SK-N-SH (cell line): ENCODE measurements at regions not wholly inside any gene's neighbourhood (a gene's known extent, or its start where the extent isn't known, plus 50 kb on each side); places are given as distances from the start of the nearest gene placed in this dataset.

ENCODE experiments used
- CTCF ChIA-PET: fragments of 300-600, 350-600 bp; formaldehyde crosslinking; extraction: SDS; loops from one replicate; lab custom pipeline; 2021; lab: Yijun Ruan, JAX
- POLR2A ChIA-PET: fragments of 350-600 bp; sonication (Branson Sonifier 250); formaldehyde crosslinking; extraction: SDS; loops from one replicate; lab custom pipeline; 2020; ENCODE audit warnings: antibody characterized with exemption, inconsistent platforms; lab: Yijun Ruan, JAX
- DNase-seq: peaks from one replicate; pipeline ENCODE4 v3.0.0; 2012
- H2AFZ ChIP-seq: fragments of 200-600 bp; sonication (generic); 2 replicates; pipeline ENCODE4 v1.8.1; 2016; ENCODE audit warnings: antibody characterized with exemption, mild to moderate bottlenecking, low read depth
- H3F3A ChIP-seq: fragments of 200-600 bp; sonication (generic); replicated peaks from 2 replicates; pipeline ENCODE3; 2016; ENCODE audit warnings: antibody characterized with exemption, mild to moderate bottlenecking; ENCODE audit not compliant: insufficient read depth
- H3K27ac ChIP-seq, 2 experiments: fragments of 200-500 bp in 1 of 2; fragments of 200-600 bp in 1 of 2; sonication (Bioruptor generic) in 1 of 2; sonication (generic), shearing (Covaris generic) in 1 of 2; 2 replicates each; pipeline versions ENCODE4 v1.5.1 to v1.6.1; 2014 to 2016; ENCODE audit warnings: low read depth in 2 of 2, inconsistent platforms in 1 of 2, low read length in 1 of 2, mild to moderate bottlenecking in 1 of 2, mixed read lengths in 1 of 2
- H3K27me3 ChIP-seq: fragments of 200-600 bp; sonication (generic), shearing (Covaris generic); 2 replicates; pipeline ENCODE4 v1.6.1; 2016; ENCODE audit warnings: mixed run types; ENCODE audit not compliant: insufficient read depth
- H3K36me3 ChIP-seq, 2 experiments: fragments of 200-500 bp in 1 of 2; fragments of 200-600 bp in 1 of 2; sonication (Bioruptor generic) in 1 of 2; sonication (generic) in 1 of 2; replicated peaks in 1 of 2; 2 replicates each; pipeline versions ENCODE3 to v1.5.1; 2014 to 2016; ENCODE audit warnings: low read length in 1 of 2, mild to moderate bottlenecking in 1 of 2; ENCODE audit not compliant: insufficient read depth in 2 of 2, control insufficient read depth in 1 of 2
- H3K4me1 ChIP-seq, 2 experiments: fragments of 200-500 bp in 1 of 2; fragments of 200-600 bp in 1 of 2; sonication (Bioruptor generic) in 1 of 2; sonication (generic), shearing (Covaris generic) in 1 of 2; 2 replicates each; pipeline versions ENCODE4 v1.5.1 to v1.6.1; 2014 to 2016; ENCODE audit warnings: low read depth in 1 of 2, low read length in 1 of 2, mixed run types in 1 of 2; ENCODE audit not compliant: insufficient read depth in 2 of 2, control insufficient read depth in 1 of 2
- H3K4me2 ChIP-seq: fragments of 200-600 bp; sonication (generic), shearing (Covaris generic); 2 replicates; pipeline ENCODE4 v1.6.1; 2017; ENCODE audit warnings: mixed run types
- H3K4me3 ChIP-seq, 2 experiments: fragments of 200-500 bp in 1 of 2; fragments of 200-600 bp in 1 of 2; sonication (Bioruptor generic) in 1 of 2; sonication (generic), shearing (Covaris generic) in 1 of 2; 2 replicates each; pipeline versions ENCODE4 v1.5.1 to v1.8.1; 2014 to 2016; ENCODE audit warnings: low read depth in 2 of 2, inconsistent platforms in 1 of 2, low read length in 1 of 2, mild to moderate bottlenecking in 1 of 2, mixed read lengths in 1 of 2, moderate library complexity in 1 of 2
- H3K79me2 ChIP-seq: fragments of 200-600 bp; sonication (generic); 2 replicates; pipeline ENCODE4 v1.8.1; 2017; ENCODE audit warnings: mild to moderate bottlenecking; ENCODE audit not compliant: insufficient read depth
- H3K9ac ChIP-seq: fragments of 200-600 bp; sonication (generic); 2 replicates; pipeline ENCODE4 v1.6.1; 2017; ENCODE audit warnings: mixed run types
- H3K9me2 ChIP-seq: fragments of 200-600 bp; sonication (generic); 2 replicates; pipeline ENCODE4 v1.6.1; 2017; ENCODE audit warnings: mixed run types
- H3K9me3 ChIP-seq: fragments of 200-600 bp; sonication (generic); 2 replicates; pipeline ENCODE4 v1.6.1; 2017; ENCODE audit warnings: mixed run types, mild to moderate bottlenecking, moderate library complexity
- H4K20me1 ChIP-seq: fragments of 200-600 bp; sonication (generic); 2 replicates; pipeline ENCODE4 v1.6.1; 2017; ENCODE audit warnings: mild to moderate bottlenecking, mixed run types; ENCODE audit not compliant: insufficient read depth
- CHD2 ChIP-seq: fragments of 150-350 bp; IDR thresholded peaks from 2 replicates; pipeline ENCODE4 v1.6.1; 2018; ENCODE audit warnings: low read length; ENCODE audit not compliant: partially characterized antibody
- CTCF ChIP-seq: fragments of 200-600 bp; sonication (generic); IDR thresholded peaks from 2 replicates; pipeline ENCODE4 v1.6.1; 2017; ENCODE audit warnings: antibody characterized with exemption, mild to moderate bottlenecking, moderate library complexity
- EP300 ChIP-seq, 2 experiments: IDR thresholded peaks; 2 replicates each; pipeline versions ENCODE4 v1.4.0 to v1.6.1; 2012; ENCODE audit warnings: borderline replicate concordance in 1 of 2, low read depth in 1 of 2, low read length in 1 of 2
- EZH2phosphoT487 ChIP-seq: fragments of 200-600 bp; sonication (generic); IDR thresholded peaks from 2 replicates; pipeline ENCODE4 v1.6.1; 2017; ENCODE audit warnings: low read depth, mixed run types, mild to moderate bottlenecking, antibody characterized with exemption, moderate library complexity, borderline replicate concordance
- FOSL2 ChIP-seq: IDR thresholded peaks from 2 replicates; pipeline ENCODE4 v1.4.0; 2012; ENCODE audit warnings: low read depth, mild to moderate bottlenecking, moderate library complexity, borderline replicate concordance
- FOXJ3 ChIP-seq: sonication (generic); formaldehyde crosslinking; IDR thresholded peaks from 2 replicates; pipeline ENCODE4 v1.5.1; 2020; ENCODE audit warnings: mild to moderate bottlenecking, missing genetic modification reagents
- FOXM1 ChIP-seq: IDR thresholded peaks from 2 replicates; pipeline ENCODE4 v1.4.0; 2012; ENCODE audit warnings: low read depth, mild to moderate bottlenecking
- GABPA ChIP-seq: IDR thresholded peaks from 2 replicates; pipeline ENCODE4 v1.4.0; 2012; ENCODE audit warnings: low read depth, mild to moderate bottlenecking
- IRF3 ChIP-seq: fragments of 150-350 bp; IDR thresholded peaks from 2 replicates; pipeline ENCODE4 v1.6.1; 2016; ENCODE audit warnings: mild to moderate bottlenecking, low read depth, low read length
- JUND ChIP-seq: IDR thresholded peaks from 2 replicates; pipeline ENCODE4 v1.4.0; 2012
- MEF2A ChIP-seq: IDR thresholded peaks from 2 replicates; pipeline ENCODE4 v1.4.0; 2012; ENCODE audit warnings: low read depth, borderline replicate concordance
- MXI1 ChIP-seq: IDR thresholded peaks from 2 replicates; pipeline ENCODE4 v1.6.1; 2012; ENCODE audit warnings: mild to moderate bottlenecking, low read depth, low read length, improper control_type of control experiment
- NFIC ChIP-seq: IDR thresholded peaks from 2 replicates; pipeline ENCODE4 v1.4.0; 2012; ENCODE audit warnings: borderline replicate concordance
- PBX3 ChIP-seq: IDR thresholded peaks from 2 replicates; pipeline ENCODE4; 2012
- RAD21 ChIP-seq: IDR thresholded peaks from 2 replicates; pipeline ENCODE4 v1.6.1; 2012; ENCODE audit warnings: mild to moderate bottlenecking, low read length
- RFX5 ChIP-seq: IDR thresholded peaks from 2 replicates; pipeline ENCODE4 v1.6.1; 2012; ENCODE audit warnings: mild to moderate bottlenecking, improper control_type of control experiment, low read length
- RXRA ChIP-seq: IDR thresholded peaks from 2 replicates; pipeline ENCODE4 v1.4.0; 2012; ENCODE audit warnings: low read depth, mild to moderate bottlenecking, borderline replicate concordance
- SMC3 ChIP-seq: IDR thresholded peaks from 2 replicates; pipeline ENCODE4 v1.6.1; 2012; ENCODE audit warnings: low read depth, low read length, improper control_type of control experiment
- TAF1 ChIP-seq: IDR thresholded peaks from 2 replicates; pipeline ENCODE4 v1.6.1; 2012; ENCODE audit warnings: low read depth, mild to moderate bottlenecking, low read length, moderate library complexity, borderline replicate concordance
- TCF12 ChIP-seq: IDR thresholded peaks from 2 replicates; pipeline ENCODE4 v1.4.0; 2012
- TEAD4 ChIP-seq: IDR thresholded peaks from 2 replicates; pipeline ENCODE4 v1.4.0; 2012; ENCODE audit warnings: mild to moderate bottlenecking, borderline replicate concordance; ENCODE audit not compliant: insufficient read depth
- YY1 ChIP-seq: IDR thresholded peaks from 2 replicates; pipeline ENCODE4 v1.4.0; 2012; ENCODE audit warnings: low read depth, mild to moderate bottlenecking
- ZBTB33 ChIP-seq: IDR thresholded peaks from 2 replicates; pipeline ENCODE4 v1.4.0; 2012; ENCODE audit warnings: low read depth, borderline replicate concordance
- WGBS: methylation state at CpG from one replicate; pipeline ENCODE4 v1.1.6; 2017; ENCODE audit warnings: low lambda C conversion rate; 5-methylcytosine and 5-hydroxymethylcytosine counted together

GRCh38 chr18:41681138-41681880 lies 273.7 kb upstream of the PIK3C3 start:
- no peak overlapping the region for H3K27ac ChIP-seq
- H3K36me3 ChIP-seq: no peaks in the 10 kb centered on the region
- DNase-seq: no peak
- no peaks in the 10 kb centered on the region for H3K79me2 ChIP-seq
- H3K9me2 ChIP-seq: no peaks in the 10 kb centered on the region
- no peak overlapping the region for H2AFZ ChIP-seq
- POLR2A ChIA-PET: no interaction called here
- CTCF ChIA-PET: interaction anchor here (0.6 to 1.0 kb wide), 2 partner anchors 9 to 66 kb away, joined by 3 to 5 read pairs; no protein-coding TSS in a partner anchor
- H3K4me3 ChIP-seq: no peak overlapping the region
- H3K4me2 ChIP-seq: no peak overlapping the region
- H3F3A ChIP-seq: no peaks in the 10 kb centered on the region
- H3K9ac ChIP-seq: no peak overlapping the region
- TF ChIP-seq TAF1 (no peak), GABPA (no peak), JUND (no peak)
- TF ChIP-seq, all 33 proteins: peak for 0
- whole genome bisulfite sequencing: 86% methylated on average over 8 of the region's 8 CpGs
- H3K27me3 ChIP-seq: no peaks in the 10 kb centered on the region
- no peaks in the 10 kb centered on the region for H3K9me3 ChIP-seq
- H3K4me1 ChIP-seq: no peaks in the 10 kb centered on the region
- H4K20me1 ChIP-seq: no peaks in the 10 kb centered on the region

GRCh38 chr18:41674506-41674905 lies 280.5 kb upstream of the PIK3C3 start:
- Histone ChIP-seq H4K20me1 (no peaks in the 10 kb centered on the region), H3K4me3 (no peak overlapping the region), H3K4me2 (no peak overlapping the region), H3K4me1 (peaks cover 0 to 6% of the 10 kb centered on the region in 2 experiments; a peak in 2 of 4 replicates), H3K9ac (no peak overlapping the region), H3K79me2 (no peaks in the 10 kb centered on the region), H3K9me3 (no peaks in the 10 kb centered on the region), H2AFZ (no peak overlapping the region), H3K9me2 (no peaks in the 10 kb centered on the region), H3K36me3 (no peaks in the 10 kb centered on the region), H3K27me3 (no peaks in the 10 kb centered on the region), H3F3A (no peaks in the 10 kb centered on the region), H3K27ac (peak overlapping the region in 1 of 2 experiments; percentile 92; a peak in 2 of 4 replicates)
- POLR2A ChIA-PET: no interaction called here
- WGBS: 17% methylated on average over 7 of the region's 7 CpGs
- CTCF ChIA-PET: no interaction called here
- DNase-seq: peak; percentile 64
- no peak for TF ChIP-seq IRF3
- 0 out of 2 replicates have a peak, but pooled peaks have one; percentile 18 for TF ChIP-seq PBX3
- TF ChIP-seq TCF12: peak; percentile 43
- TF ChIP-seq SMC3: no peak
- TF ChIP-seq RAD21: no peak; the same call in 1 of the 2 replicates
- peak; percentile 86; the same call in 1 of the 2 replicates for TF ChIP-seq FOXJ3 (CRISPR knock-in tag)
- TF ChIP-seq NFIC: no peak
- 0 out of 2 replicates have a peak, but pooled peaks have one; percentile 14 for TF ChIP-seq TEAD4
- peak; percentile 90 for TF ChIP-seq CHD2
- no peak for TF ChIP-seq EZH2phosphoT487
- TF ChIP-seq YY1: no peak
- no peak for TF ChIP-seq RFX5
- no peak for TF ChIP-seq MEF2A
- no peak for TF ChIP-seq ZBTB33
- TF ChIP-seq EP300 (IDR thresholded peaks at IDR 0.05; ENCODE audit: borderline replicate concordance in 1 of 2, low read depth in 1 of 2, low read length in 1 of 2): peak in 1 of 2 experiments; percentile 97; a peak in 2 of 4 replicates
- no peak for TF ChIP-seq FOXM1
- TF ChIP-seq RXRA: no peak
- TF ChIP-seq CTCF: no peak
- TF ChIP-seq MXI1: peak; percentile 55; the same call in 1 of the 2 replicates
- no peak for TF ChIP-seq FOSL2
